Trophoblast cell (in vitro differentiated cells and primary cell): ENCODE measurements at regions not wholly inside any gene's neighbourhood (a gene's known extent, or its start where the extent isn't known, plus 50 kb on each side); places are given as distances from the start of the nearest gene placed in this dataset.

Experiments used
- DNase-seq, 2 donors: peaks; one replicate each; pipeline ENCODE4 v3.0.0-alpha.2; 2016
- H2AFZ ChIP-seq: 2 replicates; pipeline ENCODE4 v1.6.1; 2013; ENCODE audit warnings: low read length, moderate library complexity, mild to moderate bottlenecking; ENCODE audit not compliant: insufficient read depth, poor library complexity
- H2AK5ac ChIP-seq: 2 replicates; pipeline ENCODE4 v1.6.1; 2013; ENCODE audit warnings: mild to moderate bottlenecking, low read length
- H2BK120ac ChIP-seq: 2 replicates; pipeline ENCODE4 v1.6.1; 2013; ENCODE audit warnings: low read length, mild to moderate bottlenecking, moderate library complexity; ENCODE audit not compliant: insufficient read depth, poor library complexity
- H2BK12ac ChIP-seq: 2 replicates; pipeline ENCODE4 v1.6.1; 2013; ENCODE audit warnings: mild to moderate bottlenecking, low read length, moderate library complexity
- H2BK5ac ChIP-seq: 2 replicates; pipeline ENCODE4 v1.6.1; 2013; ENCODE audit warnings: low read length, low read depth, moderate library complexity, mild to moderate bottlenecking; ENCODE audit not compliant: poor library complexity
- H3K14ac ChIP-seq: 2 replicates; pipeline ENCODE4 v1.6.1; 2013; ENCODE audit warnings: mild to moderate bottlenecking, low read length
- H3K18ac ChIP-seq: 2 replicates; pipeline ENCODE4 v1.6.1; 2013; ENCODE audit warnings: mild to moderate bottlenecking, low read length
- H3K23ac ChIP-seq: 2 replicates; pipeline ENCODE4 v1.6.1; 2013; ENCODE audit warnings: low read length
- H3K27ac ChIP-seq: 2 replicates; pipeline ENCODE4 v1.5.1; 2013; ENCODE audit warnings: low read depth, mild to moderate bottlenecking, inconsistent platforms, low read length, moderate library complexity
- H3K27me3 ChIP-seq: 2 replicates; pipeline ENCODE4 v1.6.1; 2013; ENCODE audit warnings: inconsistent platforms, mild to moderate bottlenecking, low read length, moderate library complexity; ENCODE audit not compliant: insufficient read depth
- H3K36me3 ChIP-seq, 2 experiments: 1 replicate in 1 of 2; 2 replicates in 1 of 2; pipeline ENCODE4 v1.6.1; 2013; ENCODE audit warnings: low read length in 2 of 2, mild to moderate bottlenecking in 2 of 2, moderate library complexity in 1 of 2; ENCODE audit not compliant: insufficient read depth in 2 of 2, control insufficient read depth in 1 of 2
- H3K4ac ChIP-seq: 2 replicates; pipeline ENCODE4 v1.6.1; 2013; ENCODE audit warnings: low read depth, mild to moderate bottlenecking, low read length, moderate library complexity
- H3K4me1 ChIP-seq, 2 experiments: 1 replicate in 1 of 2; 2 replicates in 1 of 2; pipeline ENCODE4 v1.6.1; 2013; ENCODE audit warnings: low read length in 2 of 2, mild to moderate bottlenecking in 2 of 2, moderate library complexity in 1 of 2; ENCODE audit not compliant: insufficient read depth in 2 of 2, control insufficient read depth in 1 of 2
- H3K4me2 ChIP-seq: 2 replicates; pipeline ENCODE4 v1.6.1; 2013; ENCODE audit warnings: inconsistent platforms, mild to moderate bottlenecking, low read length, moderate library complexity
- H3K4me3 ChIP-seq: 2 replicates; pipeline ENCODE4 v1.5.1; 2013; ENCODE audit warnings: mild to moderate bottlenecking, low read depth, low read length, inconsistent platforms
- H3K79me1 ChIP-seq: one replicate; pipeline ENCODE4 v1.6.1; 2013; ENCODE audit warnings: low read length
- H3K79me2 ChIP-seq: 2 replicates; pipeline ENCODE4 v1.6.1; 2013; ENCODE audit warnings: low read length, mild to moderate bottlenecking; ENCODE audit not compliant: control insufficient read depth, insufficient read depth, poor library complexity
- H3K9ac ChIP-seq: 2 replicates; pipeline ENCODE4 v1.6.1; 2013; ENCODE audit warnings: mild to moderate bottlenecking, low read length
- H3K9me3 ChIP-seq: 2 replicates; pipeline ENCODE4 v1.6.1; 2013; ENCODE audit warnings: low read depth, mild to moderate bottlenecking, control low read depth, inconsistent platforms, low read length; ENCODE audit not compliant: insufficient read depth
- H4K12ac ChIP-seq: 2 replicates; pipeline ENCODE4 v1.6.1; 2013; ENCODE audit warnings: low read depth, mild to moderate bottlenecking, low read length, moderate library complexity
- H4K8ac ChIP-seq: 2 replicates; pipeline ENCODE4 v1.6.1; 2013; ENCODE audit warnings: low read depth, mild to moderate bottlenecking, low read length, moderate library complexity
- H4K91ac ChIP-seq: one replicate; pipeline ENCODE4 v1.6.1; 2013; ENCODE audit warnings: low read depth, mild to moderate bottlenecking, low read length, moderate library complexity
- WGBS: extraction: QIAGEN DNeasy Blood & Tissue Kit; methylation state at CpG from one replicate; pipeline ENCODE4 v1.1.7; 2013; ENCODE audit warnings: missing lambda C conversion rate; ENCODE audit not compliant: insufficient read length, insufficient coverage; ENCODE audit errors: extremely low coverage; 5-methylcytosine and 5-hydroxymethylcytosine counted together

GRCh38 chr18:51510020-51510419 is 312.5 kb upstream of the MEX3C start:
- Histone ChIP-seq H4K8ac (no peak overlapping the region), H2BK12ac (no peak overlapping the region), H3K9me3 (peaks cover 2% of the 10 kb centered on the region), H3K79me1 (no peaks in the 10 kb centered on the region), H2BK120ac (no peak overlapping the region), H3K27ac (no peak overlapping the region), H3K23ac (no peak overlapping the region), H3K4me3 (no peak overlapping the region), H3K18ac (no peak overlapping the region), H3K14ac (no peak overlapping the region), H2AK5ac (no peak overlapping the region), H3K79me2 (no peaks in the 10 kb centered on the region), H4K12ac (no peak overlapping the region), H3K4me2 (no peak overlapping the region), H3K9ac (no peak overlapping the region), H3K27me3 (no peaks in the 10 kb centered on the region), H3K36me3 (no peaks in the 10 kb centered on the region), H2AFZ (no peak overlapping the region), H3K4me1 (no peaks in the 10 kb centered on the region), H4K91ac (no peak overlapping the region), H2BK5ac (no peak overlapping the region), H3K4ac (no peak overlapping the region)
- no peak for DNase-seq

GRCh38 chr18:51513517-51513916 is 316.0 kb upstream of the MEX3C start:
- Histone ChIP-seq H3K79me1 (no peaks in the 10 kb centered on the region), H4K8ac (no peak overlapping the region), H3K14ac (no peak overlapping the region), H2AFZ (no peak overlapping the region), H3K27me3 (no peaks in the 10 kb centered on the region), H2BK12ac (no peak overlapping the region), H2BK120ac (no peak overlapping the region), H3K4me1 (no peaks in the 10 kb centered on the region), H3K4me3 (no peak overlapping the region), H3K36me3 (peaks cover 0 to 2% of the 10 kb centered on the region in 2 experiments), H3K4ac (no peak overlapping the region), H3K79me2 (no peaks in the 10 kb centered on the region), H3K9me3 (peaks cover under 1% of the 10 kb centered on the region), H3K18ac (no peak overlapping the region), H3K27ac (no peak overlapping the region), H4K12ac (no peak overlapping the region), H3K9ac (no peak overlapping the region), H3K23ac (no peak overlapping the region), H2AK5ac (no peak overlapping the region), H2BK5ac (no peak overlapping the region), H3K4me2 (no peak overlapping the region), H4K91ac (no peak overlapping the region)
- DNase-seq = no peak

- no peak overlapping the region for H2BK12ac ChIP-seq
Measured at GRCh38 chr18:51514128-51514527, 316.6 kb upstream of the MEX3C start.

DNA sequence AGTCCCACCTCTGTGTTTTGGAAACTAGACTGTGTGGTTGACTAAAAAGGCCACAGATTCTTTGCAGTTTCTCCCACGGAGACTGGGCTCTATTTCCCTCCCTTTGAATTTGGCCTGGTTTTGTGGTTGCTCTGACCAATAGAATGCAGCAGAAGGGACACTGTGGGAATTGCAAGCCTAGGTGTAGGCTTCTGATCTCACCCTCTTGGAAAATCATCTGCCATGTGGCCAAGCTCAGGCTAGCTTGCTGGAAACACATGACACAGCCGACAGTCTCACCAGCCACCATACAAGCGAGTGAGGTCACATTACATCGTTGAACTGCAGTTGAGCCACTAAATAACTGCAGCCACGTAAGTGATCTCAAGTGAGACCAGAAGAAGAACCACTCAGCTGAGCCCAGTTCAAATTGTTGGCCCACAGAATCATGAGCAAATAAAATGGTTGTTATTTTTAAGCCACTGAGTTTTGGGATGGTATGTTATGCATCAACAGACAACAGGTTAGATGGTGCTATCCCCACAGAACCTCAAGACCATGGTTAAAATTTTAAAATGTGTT is 319.1 kb upstream of the MEX3C start:
- Histone ChIP-seq H3K4me2 (no peak overlapping the region), H2BK120ac (no peak overlapping the region), H3K27me3 (no peaks in the 10 kb centered on the region), H3K23ac (no peak overlapping the region), H3K4ac (no peak overlapping the region), H4K91ac (no peak overlapping the region), H3K18ac (no peak overlapping the region), H4K12ac (peak overlapping the region; percentile 7), H3K36me3 (peaks cover 0 to 2% of the 10 kb centered on the region in 2 experiments), H3K4me1 (no peaks in the 10 kb centered on the region), H3K79me2 (no peaks in the 10 kb centered on the region), H2AK5ac (no peak overlapping the region), H2BK5ac (no peak overlapping the region), H3K27ac (no peak overlapping the region), H3K4me3 (peak overlapping the region; percentile 56), H3K14ac (no peak overlapping the region), H3K9me3 (no peaks in the 10 kb centered on the region), H3K9ac (no peak overlapping the region), H2BK12ac (no peak overlapping the region), H3K79me1 (no peaks in the 10 kb centered on the region), H4K8ac (no peak overlapping the region), H2AFZ (no peak overlapping the region)
- no peak for DNase-seq
- WGBS = no CpG with 5 or more reads among the region's 5 CpGs

More at GRCh38 chr18:51514128-51514527, 316.6 kb upstream of the MEX3C start:
- Histone ChIP-seq H4K91ac (no peak overlapping the region), H3K79me2 (no peaks in the 10 kb centered on the region), H3K79me1 (no peaks in the 10 kb centered on the region), H2BK5ac (no peak overlapping the region), H3K36me3 (peaks cover 0 to 2% of the 10 kb centered on the region in 2 experiments), H4K8ac (no peak overlapping the region), H3K9me3 (no peaks in the 10 kb centered on the region), H3K4me3 (no peak overlapping the region), H2BK120ac (no peak overlapping the region), H3K27ac (no peak overlapping the region), H3K4me1 (no peaks in the 10 kb centered on the region), H4K12ac (no peak overlapping the region), H3K4me2 (no peak overlapping the region), H3K18ac (no peak overlapping the region), H3K14ac (no peak overlapping the region), H2AFZ (no peak overlapping the region), H2AK5ac (no peak overlapping the region), H3K23ac (no peak overlapping the region), H3K4ac (no peak overlapping the region), H3K27me3 (no peaks in the 10 kb centered on the region), H3K9ac (no peak overlapping the region)
- WGBS = no CpG with 5 or more reads among the region's 2 CpGs
- no peak for DNase-seq
